BJ (cell line): ENCODE measurements at regions not wholly inside any gene's neighbourhood (a gene's known extent, or its start where the extent isn't known, plus 50 kb on each side); places are given as distances from the start of the nearest gene placed in this dataset.
A peak's percentile ranks its signal among the peaks of the same experiment; 100 is the strongest.

Experiments used
- CTCF ChIA-PET: fragments of 350-600 bp; formaldehyde crosslinking; extraction: SDS; loops from one replicate; lab custom pipeline; 2021; ENCODE audit warnings: antibody characterized with exemption, inconsistent platforms; lab: Yijun Ruan, JAX
- POLR2A ChIA-PET: fragments of 300-600 bp; sonication (Branson Sonifier 250); formaldehyde crosslinking; extraction: SDS; loops from one replicate; lab custom pipeline; 2021; ENCODE audit warnings: antibody characterized with exemption; lab: Charles Lee
- DNase-seq: peaks from one replicate; pipeline ENCODE4 v3.0.0-alpha.2; 2011; ENCODE audit warnings: low read depth
- H3K27me3 ChIP-seq: 2 replicates; pipeline ENCODE4 v1.6.0; 2011; ENCODE audit warnings: low read length; ENCODE audit not compliant: control insufficient read depth, insufficient read depth
- H3K36me3 ChIP-seq: 2 replicates; pipeline ENCODE4 v1.5.1; 2011; ENCODE audit warnings: low read length; ENCODE audit not compliant: control insufficient read depth, insufficient read depth
- H3K4me3 ChIP-seq: 2 replicates; pipeline ENCODE4 v1.5.1; 2011; ENCODE audit warnings: low read depth, mild to moderate bottlenecking, control low read depth, low read length
- TF ChIP-seq, protein P1 (sequence below): IDR thresholded peaks from 2 replicates; pipeline ENCODE4 v1.5.1; 2011; ENCODE audit warnings: low read depth, mild to moderate bottlenecking, control low read depth, inconsistent platforms, low read length, moderate library complexity; ENCODE audit not compliant: insufficient read depth

DNA sequence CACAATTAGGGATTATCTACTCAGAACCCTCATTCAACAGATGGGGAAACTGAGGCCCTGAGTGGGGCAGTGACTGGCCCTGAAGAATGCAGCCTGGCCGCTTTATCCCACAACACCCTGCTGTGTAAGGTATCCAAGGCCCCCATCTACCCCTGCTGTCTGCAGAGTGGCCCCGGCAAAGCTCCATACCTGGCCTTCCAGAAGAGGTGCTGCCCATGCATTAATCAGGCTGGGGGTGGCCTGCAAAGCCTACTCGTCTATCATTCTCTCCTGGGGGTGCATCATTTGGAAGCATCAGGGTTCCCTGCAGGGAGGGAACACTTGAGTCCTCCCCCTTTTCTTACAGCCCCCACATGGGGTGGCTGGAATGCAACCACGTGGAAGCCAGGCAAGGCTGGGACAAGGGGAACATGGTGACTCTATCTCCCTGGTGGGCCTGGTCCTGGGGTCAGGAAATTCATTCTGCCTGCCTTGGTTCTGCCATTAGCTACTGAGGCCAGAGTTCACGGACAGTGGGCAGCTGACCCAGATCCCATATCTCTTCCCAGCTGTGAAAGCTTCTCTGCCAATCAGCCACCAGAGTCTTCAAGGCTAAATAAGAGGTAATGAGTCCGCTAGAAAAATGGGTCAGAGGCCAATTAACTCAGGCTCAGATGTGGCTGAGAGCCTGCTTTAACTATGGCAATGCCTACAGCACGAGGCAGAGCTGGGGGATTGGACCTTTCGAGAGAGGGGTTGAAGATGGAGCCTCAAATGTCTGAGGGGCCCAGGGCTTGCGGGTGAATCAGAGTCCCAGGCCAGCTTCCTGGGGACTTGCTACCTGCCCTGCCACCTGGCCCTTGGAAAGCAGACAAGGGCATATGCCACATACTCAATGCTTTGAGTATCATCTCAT lies 72.3 kb upstream of the TOX2 start:
- H3K27me3 ChIP-seq, result no peaks in the 10 kb centered on the region
- TF ChIP-seq, protein P1, sequence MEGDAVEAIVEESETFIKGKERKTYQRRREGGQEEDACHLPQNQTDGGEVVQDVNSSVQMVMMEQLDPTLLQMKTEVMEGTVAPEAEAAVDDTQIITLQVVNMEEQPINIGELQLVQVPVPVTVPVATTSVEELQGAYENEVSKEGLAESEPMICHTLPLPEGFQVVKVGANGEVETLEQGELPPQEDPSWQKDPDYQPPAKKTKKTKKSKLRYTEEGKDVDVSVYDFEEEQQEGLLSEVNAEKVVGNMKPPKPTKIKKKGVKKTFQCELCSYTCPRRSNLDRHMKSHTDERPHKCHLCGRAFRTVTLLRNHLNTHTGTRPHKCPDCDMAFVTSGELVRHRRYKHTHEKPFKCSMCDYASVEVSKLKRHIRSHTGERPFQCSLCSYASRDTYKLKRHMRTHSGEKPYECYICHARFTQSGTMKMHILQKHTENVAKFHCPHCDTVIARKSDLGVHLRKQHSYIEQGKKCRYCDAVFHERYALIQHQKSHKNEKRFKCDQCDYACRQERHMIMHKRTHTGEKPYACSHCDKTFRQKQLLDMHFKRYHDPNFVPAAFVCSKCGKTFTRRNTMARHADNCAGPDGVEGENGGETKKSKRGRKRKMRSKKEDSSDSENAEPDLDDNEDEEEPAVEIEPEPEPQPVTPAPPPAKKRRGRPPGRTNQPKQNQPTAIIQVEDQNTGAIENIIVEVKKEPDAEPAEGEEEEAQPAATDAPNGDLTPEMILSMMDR, result no peak
- CTCF ChIA-PET, result interaction anchor here (0.6 to 2.0 kb wide), 5 partner anchors 8 to 257 kb away, joined by 3 to 6 read pairs (median 3); no protein-coding TSS in a partner anchor
- DNase-seq, result no peak
- POLR2A ChIA-PET, result no interaction called here
- H3K36me3 ChIP-seq, result no peaks in the 10 kb centered on the region
- no peak overlapping the region for H3K4me3 ChIP-seq

DNA sequence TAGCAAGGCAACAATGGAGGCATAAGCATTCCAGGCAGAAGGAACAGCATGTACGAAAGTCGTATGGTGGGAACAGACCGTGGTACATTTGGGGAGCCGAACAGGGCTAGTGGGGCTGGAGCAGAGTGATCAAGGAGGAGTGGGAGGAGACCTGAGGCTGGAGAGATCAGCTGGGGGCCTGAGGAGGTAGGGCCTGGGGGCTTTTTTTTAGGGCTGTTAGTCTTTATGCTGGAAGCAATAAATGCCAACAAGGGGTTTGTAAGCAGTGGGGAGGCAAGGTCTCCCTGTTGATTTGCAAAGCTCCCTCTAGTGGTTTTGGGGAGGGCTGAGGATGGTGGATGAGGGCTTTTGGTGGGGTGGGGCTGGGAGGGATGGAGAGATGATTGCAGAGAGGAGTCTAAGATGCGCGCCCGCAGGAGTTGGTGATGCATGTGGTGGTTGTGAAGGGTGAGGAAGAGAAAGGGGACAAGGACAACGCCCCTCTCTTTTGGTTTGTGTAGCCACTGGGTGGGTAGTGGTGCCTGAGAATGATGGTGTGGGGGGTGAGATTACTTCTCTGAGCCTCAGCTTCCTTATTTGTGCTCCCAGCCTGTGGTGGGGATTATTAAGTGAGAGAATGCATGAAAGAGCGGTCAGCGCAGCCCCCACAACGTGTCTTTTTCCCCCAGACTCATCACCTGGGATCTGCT lies 74.1 kb upstream of the TOX2 start:
- CTCF ChIA-PET, result interaction anchor here (0.7 to 1.7 kb wide), 7 partner anchors 10 to 944 kb away, joined by 3 to 10 read pairs (median 3); no protein-coding TSS in a partner anchor
- POLR2A ChIA-PET, result no interaction called here

DNA sequence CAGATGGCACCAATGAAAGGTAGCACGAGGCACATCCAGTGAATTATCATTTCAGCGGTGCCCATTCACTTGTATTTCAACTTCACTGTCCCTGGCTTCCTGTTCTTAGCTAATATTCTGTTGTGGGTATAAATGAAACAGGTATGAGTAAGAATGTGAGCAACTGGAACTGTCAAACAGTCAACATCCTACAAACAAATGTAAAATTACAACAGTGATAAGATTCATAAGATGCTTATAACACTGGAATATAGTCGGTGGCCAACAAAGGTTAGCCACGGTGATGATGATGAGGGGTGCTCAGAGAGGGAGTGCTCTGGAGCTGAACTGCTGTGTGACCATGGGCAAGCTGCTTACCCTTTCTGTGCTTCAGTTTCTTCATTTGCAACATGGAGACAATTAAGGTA lies 74.9 kb upstream of the TOX2 start:
- Histone ChIP-seq H3K36me3 (no peaks in the 10 kb centered on the region), H3K27me3 (no peaks in the 10 kb centered on the region), H3K4me3 (no peak overlapping the region)
- no peak for DNase-seq
- CTCF ChIA-PET, result interaction anchor here (0.7 to 1.7 kb wide), 8 partner anchors 10 to 943 kb away, joined by 3 to 10 read pairs (median 3); no protein-coding TSS in a partner anchor
- TF ChIP-seq, protein P1, result no peak
- POLR2A ChIA-PET, result no interaction called here

More for the DNA sequence above, 74.1 kb upstream of the TOX2 start:
- H3K4me3 ChIP-seq, result no peak overlapping the region
- no peaks in the 10 kb centered on the region for H3K27me3 ChIP-seq
- no peaks in the 10 kb centered on the region for H3K36me3 ChIP-seq
- no peak for DNase-seq
- TF ChIP-seq, protein P1, result peak; percentile 52

DNA sequence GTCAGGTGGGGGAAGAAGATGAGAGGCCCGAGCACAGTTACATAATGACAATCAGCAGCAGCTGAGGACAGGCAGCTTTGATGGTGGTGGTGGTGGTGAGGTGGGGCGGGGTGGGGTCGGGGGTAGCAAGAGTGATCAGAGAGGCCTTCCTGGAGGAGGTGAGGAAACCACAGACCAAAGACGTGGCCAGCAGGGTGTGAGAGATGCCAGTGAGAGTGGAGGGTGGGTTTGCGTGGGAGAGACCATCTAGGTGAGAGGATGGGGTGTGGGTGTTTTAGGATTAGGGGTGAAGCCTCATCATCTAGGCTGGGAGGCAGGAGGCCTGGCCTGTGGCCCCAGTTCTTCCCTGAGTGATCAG lies 76.0 kb upstream of the TOX2 start:
- H3K4me3 ChIP-seq, result no peak overlapping the region
- CTCF ChIA-PET, result no interaction called here
- no peaks in the 10 kb centered on the region for H3K36me3 ChIP-seq
- no peaks in the 10 kb centered on the region; the same call in 1 of the 2 replicates for H3K27me3 ChIP-seq
- TF ChIP-seq, protein P1, result no peak
- DNase-seq, result no peak
- POLR2A ChIA-PET, result no interaction called here
